A673 (cell line): ENCODE measurements at regions not wholly inside any gene's neighbourhood (a gene's known extent, or its start where the extent isn't known, plus 50 kb on each side); places are given as distances from the start of the nearest gene placed in this dataset.

Experiments used
- BruUV-seq: library from RNA; stranded (reverse); fragments of 400-500 nt; replicated peaks from 2 replicates; lab custom pipeline; 2021; lab: Mats Ljungman, UMichigan
- CTCF ChIA-PET: fragments of 300-600 bp; sonication (Branson Sonifier 250); formaldehyde crosslinking; loops from one replicate; lab custom pipeline; 2022; ENCODE audit warnings: antibody characterized with exemption; lab: Charles Lee
- POLR2A ChIA-PET: fragments of 300-600 bp; sonication (Branson Sonifier 250); formaldehyde crosslinking; loops from one replicate; lab custom pipeline; 2022; ENCODE audit warnings: antibody characterized with exemption; ENCODE audit not compliant: low non-redundant PET; lab: Charles Lee
- DNase-seq: peaks from one replicate; pipeline ENCODE4 v3.0.0-alpha.2; 2015; ENCODE audit warnings: low spot score
- H3K27ac ChIP-seq: fragments of 200-600 bp; sonication (generic); 2 replicates; pipeline ENCODE4 v1.5.1; 2016; ENCODE audit warnings: mixed run types, low read depth, mild to moderate bottlenecking, mixed read lengths, antibody characterized with exemption, low read length; ENCODE audit not compliant: poor library complexity, severe bottlenecking
- H3K27me3 ChIP-seq: fragments of 200-600 bp; sonication (generic); replicated peaks from 2 replicates; pipeline ENCODE4 v1.6.1; 2017; ENCODE audit warnings: mixed run types, low read depth, mild to moderate bottlenecking, mixed read lengths, antibody characterized with exemption, low read length; ENCODE audit not compliant: insufficient read depth, poor library complexity
- H3K36me3 ChIP-seq: fragments of 200-600 bp; sonication (generic); 2 replicates; pipeline ENCODE4 v1.6.1; 2016; ENCODE audit warnings: mixed run types, mild to moderate bottlenecking, mixed read lengths, antibody characterized with exemption, low read length; ENCODE audit not compliant: insufficient read depth, poor library complexity, severe bottlenecking
- H3K4me1 ChIP-seq: fragments of 200-600 bp; sonication (generic); 2 replicates; pipeline ENCODE4 v1.6.1; 2017; ENCODE audit warnings: mixed run types, mild to moderate bottlenecking, mixed read lengths, antibody characterized with exemption, low read length; ENCODE audit not compliant: insufficient read depth, poor library complexity, severe bottlenecking
- H3K4me3 ChIP-seq: fragments of 200-600 bp; sonication (generic); 2 replicates; pipeline ENCODE4 v1.5.1; 2016; ENCODE audit warnings: low read depth, mixed run types, mild to moderate bottlenecking, mixed read lengths, low read length; ENCODE audit not compliant: poor library complexity, severe bottlenecking
- H3K9me3 ChIP-seq: fragments of 200-600 bp; sonication (generic); 2 replicates; pipeline ENCODE4 v1.6.1; 2016; ENCODE audit warnings: mixed run types, low read depth, mild to moderate bottlenecking, mixed read lengths, antibody characterized with exemption, low read length; ENCODE audit not compliant: poor library complexity, severe bottlenecking
- EZH2 ChIP-seq: fragments of 200-600 bp; sonication (generic); IDR thresholded peaks from 2 replicates; pipeline ENCODE4 v1.6.1; 2017; ENCODE audit warnings: borderline replicate concordance, low read depth, mild to moderate bottlenecking, mixed read lengths, antibody characterized with exemption, low read length; ENCODE audit not compliant: poor library complexity, severe bottlenecking
- intact Hi-C: fragments of 100-400 bp; cut with micrococcal nuclease; formaldehyde crosslinking; loops from one replicate; pipeline ENCODE4 v1.10.0; 2022; ENCODE audit not compliant: unreplicated experiment
- TF ChIP-seq, protein P1 (sequence below): fragments of 300-800, 200-600 bp; sonication (generic); conservative IDR thresholded peaks from 2 replicates; pipeline ENCODE4 v1.5.1; 2017; ENCODE audit warnings: low read depth, mild to moderate bottlenecking, antibody characterized with exemption, low read length, moderate library complexity, mixed read lengths

DNA sequence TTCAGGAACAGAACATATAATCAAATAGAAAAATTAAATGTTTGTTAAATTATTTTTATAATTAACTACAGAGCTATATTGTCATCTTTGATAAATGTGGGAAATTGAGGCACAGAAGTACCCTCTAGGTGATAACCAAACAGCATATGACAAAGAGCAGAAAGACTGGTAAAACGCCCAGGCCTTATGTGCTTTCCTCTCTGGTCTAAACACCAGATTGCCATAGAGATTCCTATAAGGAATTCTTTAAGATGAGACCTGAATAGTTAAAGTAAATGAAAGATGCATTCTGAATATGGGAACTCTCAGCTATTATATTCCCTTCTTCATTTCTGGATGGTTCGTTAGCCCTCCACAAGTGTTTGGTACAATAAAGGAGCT lies 140.0 kb upstream of the SOX5 start:
- Histone ChIP-seq H3K4me3 (no peak overlapping the region), H3K27me3 (no peaks in the 10 kb centered on the region), H3K36me3 (no peaks in the 10 kb centered on the region), H3K9me3 (no peaks in the 10 kb centered on the region), H3K27ac (no peak overlapping the region), H3K4me1 (no peaks in the 10 kb centered on the region)
- BruUV-seq = no TSS peak
- CTCF ChIA-PET = no interaction called here
- POLR2A ChIA-PET = no interaction called here
- no peak for DNase-seq
- intact Hi-C loops = no loop called here
- no peak for TF ChIP-seq EZH2
- TF ChIP-seq, protein P1, sequence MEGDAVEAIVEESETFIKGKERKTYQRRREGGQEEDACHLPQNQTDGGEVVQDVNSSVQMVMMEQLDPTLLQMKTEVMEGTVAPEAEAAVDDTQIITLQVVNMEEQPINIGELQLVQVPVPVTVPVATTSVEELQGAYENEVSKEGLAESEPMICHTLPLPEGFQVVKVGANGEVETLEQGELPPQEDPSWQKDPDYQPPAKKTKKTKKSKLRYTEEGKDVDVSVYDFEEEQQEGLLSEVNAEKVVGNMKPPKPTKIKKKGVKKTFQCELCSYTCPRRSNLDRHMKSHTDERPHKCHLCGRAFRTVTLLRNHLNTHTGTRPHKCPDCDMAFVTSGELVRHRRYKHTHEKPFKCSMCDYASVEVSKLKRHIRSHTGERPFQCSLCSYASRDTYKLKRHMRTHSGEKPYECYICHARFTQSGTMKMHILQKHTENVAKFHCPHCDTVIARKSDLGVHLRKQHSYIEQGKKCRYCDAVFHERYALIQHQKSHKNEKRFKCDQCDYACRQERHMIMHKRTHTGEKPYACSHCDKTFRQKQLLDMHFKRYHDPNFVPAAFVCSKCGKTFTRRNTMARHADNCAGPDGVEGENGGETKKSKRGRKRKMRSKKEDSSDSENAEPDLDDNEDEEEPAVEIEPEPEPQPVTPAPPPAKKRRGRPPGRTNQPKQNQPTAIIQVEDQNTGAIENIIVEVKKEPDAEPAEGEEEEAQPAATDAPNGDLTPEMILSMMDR = no peak

DNA sequence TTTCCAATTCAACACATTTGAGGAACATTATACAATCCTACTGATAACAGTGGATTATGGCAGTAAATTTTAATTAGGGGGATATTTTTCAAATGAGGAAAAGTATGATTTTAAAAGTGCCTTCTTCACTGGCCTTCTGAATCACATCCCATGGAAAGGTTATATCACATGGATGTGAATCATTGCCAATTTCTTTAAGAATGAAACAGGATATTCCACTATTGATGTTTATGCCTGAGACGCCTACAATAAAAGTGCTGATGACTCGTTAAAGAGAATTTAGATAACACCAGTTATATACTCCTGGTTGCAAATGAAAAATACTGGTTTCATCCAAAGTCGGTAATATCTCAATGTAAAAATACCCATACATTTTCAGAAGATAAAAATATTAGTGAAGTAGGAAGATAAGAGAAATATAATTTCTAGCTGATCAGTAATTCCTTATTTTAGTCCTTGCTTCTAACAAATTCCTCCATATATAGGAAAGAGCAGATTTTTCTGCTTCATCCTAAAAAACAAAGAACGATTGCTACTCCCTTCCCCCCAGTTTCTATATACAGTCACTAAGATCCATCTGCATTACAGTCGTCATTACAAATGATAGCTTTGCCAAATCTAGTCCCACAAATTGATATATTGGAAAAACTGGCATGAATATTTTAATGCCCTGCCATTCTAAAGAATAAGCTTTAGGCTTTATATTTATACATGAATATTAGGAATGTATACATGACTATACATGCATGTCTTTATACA lies 139.5 kb upstream of the SOX5 start:
- Histone ChIP-seq H3K36me3 (no peaks in the 10 kb centered on the region), H3K27me3 (no peaks in the 10 kb centered on the region), H3K4me3 (no peak overlapping the region), H3K4me1 (no peaks in the 10 kb centered on the region), H3K9me3 (no peaks in the 10 kb centered on the region), H3K27ac (no peak overlapping the region)
- CTCF ChIA-PET = no interaction called here
- TF ChIP-seq EZH2 = no peak
- TF ChIP-seq, protein P1 = no peak
- no peak for DNase-seq
- POLR2A ChIA-PET = interaction anchor here (0.7 kb wide), 1 partner anchor 1474 kb away, joined by 3 read pairs; no protein-coding TSS in a partner anchor
- no TSS peak for BruUV-seq
- intact Hi-C loops = no loop called here

DNA sequence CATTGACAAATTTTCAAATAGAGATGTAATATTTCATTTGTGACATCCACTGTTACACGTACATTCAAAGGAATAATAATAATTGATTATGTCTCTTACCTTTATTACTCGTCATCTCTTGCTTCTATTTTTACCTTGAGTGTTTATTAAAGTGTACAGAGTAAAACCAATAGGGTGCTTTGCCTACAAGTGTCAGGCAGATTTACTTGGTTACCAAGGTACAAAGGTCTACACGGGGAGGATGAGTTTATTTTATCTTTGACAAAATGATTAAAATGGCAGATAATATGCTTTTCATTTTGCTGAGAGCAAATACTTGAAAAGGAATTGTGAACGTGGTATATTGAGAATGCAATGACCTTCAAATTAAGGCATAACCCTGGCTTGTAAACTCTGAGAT lies 137.8 kb upstream of the SOX5 start:
- CTCF ChIA-PET = no interaction called here
- TF ChIP-seq, protein P1 = no peak
- no peak for TF ChIP-seq EZH2

More for the DNA sequence above, 137.8 kb upstream of the SOX5 start:
- POLR2A ChIA-PET = no interaction called here
- no peak overlapping the region for H3K27ac ChIP-seq
- H3K27me3 ChIP-seq = no peaks in the 10 kb centered on the region
- H3K4me1 ChIP-seq = no peaks in the 10 kb centered on the region
- DNase-seq = no peak
- intact Hi-C loops = no loop called here
- no TSS peak for BruUV-seq
- no peaks in the 10 kb centered on the region for H3K36me3 ChIP-seq
- no peaks in the 10 kb centered on the region for H3K9me3 ChIP-seq
- no peak overlapping the region for H3K4me3 ChIP-seq
